Tibial nerve (tissue), 4 donors: ENCODE measurements at regions not wholly inside any gene's neighbourhood (a gene's known extent, or its start where the extent isn't known, plus 50 kb on each side); places are given as distances from the start of the nearest gene placed in this dataset.

ENCODE experiments used
- EP300 ChIP-seq, 2 donors: sonication (generic); formaldehyde crosslinking; IDR thresholded peaks; one replicate each; pipeline ENCODE4 v1.6.1; 2017; ENCODE audit warnings: antibody characterized with exemption in 2 of 2, mild to moderate bottlenecking in 1 of 2
- POLR2A ChIP-seq, 2 donors: fragments of 450-650 bp; IDR thresholded peaks; one replicate each; pipeline ENCODE4 v1.6.1; 2017; ENCODE audit warnings: antibody characterized with exemption in 2 of 2, mild to moderate bottlenecking in 2 of 2, moderate library complexity in 2 of 2
- TF ChIP-seq, protein P1 (sequence below), 5 experiments: fragments of 200-600 bp in 3 of 5; fragments of 450-650 bp in 2 of 5; sonication (generic) in 3 of 5; IDR thresholded peaks; one replicate each; pipeline ENCODE4 v1.5.1; 2016 to 2019; ENCODE audit warnings: antibody characterized with exemption in 5 of 5, mild to moderate bottlenecking in 3 of 5, moderate library complexity in 2 of 5

- no peak for TF ChIP-seq POLR2A (IDR thresholded peaks at IDR 0.05)
- TF ChIP-seq, protein P1, sequence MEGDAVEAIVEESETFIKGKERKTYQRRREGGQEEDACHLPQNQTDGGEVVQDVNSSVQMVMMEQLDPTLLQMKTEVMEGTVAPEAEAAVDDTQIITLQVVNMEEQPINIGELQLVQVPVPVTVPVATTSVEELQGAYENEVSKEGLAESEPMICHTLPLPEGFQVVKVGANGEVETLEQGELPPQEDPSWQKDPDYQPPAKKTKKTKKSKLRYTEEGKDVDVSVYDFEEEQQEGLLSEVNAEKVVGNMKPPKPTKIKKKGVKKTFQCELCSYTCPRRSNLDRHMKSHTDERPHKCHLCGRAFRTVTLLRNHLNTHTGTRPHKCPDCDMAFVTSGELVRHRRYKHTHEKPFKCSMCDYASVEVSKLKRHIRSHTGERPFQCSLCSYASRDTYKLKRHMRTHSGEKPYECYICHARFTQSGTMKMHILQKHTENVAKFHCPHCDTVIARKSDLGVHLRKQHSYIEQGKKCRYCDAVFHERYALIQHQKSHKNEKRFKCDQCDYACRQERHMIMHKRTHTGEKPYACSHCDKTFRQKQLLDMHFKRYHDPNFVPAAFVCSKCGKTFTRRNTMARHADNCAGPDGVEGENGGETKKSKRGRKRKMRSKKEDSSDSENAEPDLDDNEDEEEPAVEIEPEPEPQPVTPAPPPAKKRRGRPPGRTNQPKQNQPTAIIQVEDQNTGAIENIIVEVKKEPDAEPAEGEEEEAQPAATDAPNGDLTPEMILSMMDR (IDR thresholded peaks at IDR 0.05), result no peak
- TF ChIP-seq EP300 (IDR thresholded peaks at IDR 0.05), result no peak
Measured at GRCh38 chr16:6667393-6667792, 665.3 kb upstream of the RBFOX1 start.
